GM19035 (cell line): ENCODE measurements at regions not wholly inside any gene's neighbourhood (a gene's known extent, or its start where the extent isn't known, plus 50 kb on each side); places are given as distances from the start of the nearest gene placed in this dataset.

ENCODE experiments used
- ATAC-seq: cut with Tn5 transposase; IDR thresholded peaks from one replicate; pipeline ENCODE4 v1.9.1; 2021; ENCODE audit not compliant: unreplicated experiment

GRCh38 chr11:45448561-45448960, 162.4 kb upstream of the SYT13 start:
- no peak for ATAC-seq

DNA sequence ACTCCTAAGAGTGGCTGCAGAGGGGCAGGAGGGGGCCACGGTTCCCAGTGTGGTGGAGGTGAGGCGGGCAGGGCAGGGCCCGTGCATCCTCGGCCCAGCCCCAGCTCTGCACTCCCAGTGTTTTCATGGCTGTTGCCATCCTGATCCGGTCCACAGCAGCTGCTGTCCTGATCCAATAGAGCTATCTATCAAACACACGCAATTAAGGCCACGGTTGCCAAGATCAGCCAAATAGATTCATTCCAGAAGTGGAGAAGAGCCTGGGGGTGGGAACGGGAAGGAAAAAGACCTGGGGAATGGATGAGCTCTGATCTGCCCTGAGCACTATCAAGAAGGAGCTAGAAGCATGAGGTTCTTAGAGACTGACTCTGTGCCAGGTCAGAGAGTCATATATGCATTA, 160.9 kb upstream of the SYT13 start:
- no peak for ATAC-seq

GRCh38 chr11:45446434-45446833, 160.3 kb upstream of the SYT13 start:
- ATAC-seq: no peak

- ATAC-seq: no peak
Observed at GRCh38 chr11:45444796-45445195, 158.7 kb upstream of the SYT13 start.

GRCh38 chr11:45440111-45440510, 154.0 kb upstream of the SYT13 start:
- no peak for ATAC-seq

DNA sequence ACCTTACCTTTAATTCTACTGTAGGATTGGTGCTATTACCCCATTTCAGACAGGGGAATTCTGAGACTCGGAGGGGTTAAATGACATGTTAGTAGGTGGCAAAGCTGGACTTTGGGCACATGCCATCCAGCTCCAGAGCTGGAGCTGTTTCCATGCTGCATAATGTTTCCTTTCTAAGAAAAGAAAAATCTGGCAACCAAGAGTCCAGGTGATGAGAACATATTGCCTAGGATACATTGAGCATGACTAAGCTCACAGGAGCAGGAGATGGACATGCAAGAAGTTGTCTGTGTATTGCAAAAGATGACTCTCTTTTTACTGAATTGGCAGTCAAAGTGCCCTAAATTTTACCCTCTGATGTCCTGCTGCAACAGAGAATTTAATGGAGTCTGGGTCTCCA, 150.8 kb upstream of the SYT13 start:
- ATAC-seq: no peak

GRCh38 chr11:45436118-45436517, 150.0 kb upstream of the SYT13 start:
- no peak for ATAC-seq

DNA sequence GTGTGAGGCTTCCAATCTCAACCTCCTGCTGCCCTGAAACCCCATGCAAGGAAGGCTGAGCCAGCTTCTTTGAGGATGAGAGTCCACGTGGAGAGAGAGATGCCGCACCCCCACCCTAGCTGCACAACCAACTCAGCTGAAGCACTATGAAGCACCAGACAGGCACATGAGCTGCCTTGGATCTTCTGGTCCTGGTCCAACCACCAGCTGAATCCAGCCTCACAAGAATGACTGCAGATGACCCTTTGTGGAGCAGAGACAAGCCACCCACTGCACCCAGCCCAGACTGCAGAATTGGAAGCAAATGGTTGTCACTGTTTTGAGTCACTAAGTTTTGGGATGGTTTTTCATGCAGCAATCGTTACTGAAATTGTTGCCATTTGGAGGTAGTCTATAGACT, 149.6 kb upstream of the SYT13 start:
- ATAC-seq: no peak

GRCh38 chr11:45432910-45433309, 146.8 kb upstream of the SYT13 start:
- ATAC-seq: no peak

DNA sequence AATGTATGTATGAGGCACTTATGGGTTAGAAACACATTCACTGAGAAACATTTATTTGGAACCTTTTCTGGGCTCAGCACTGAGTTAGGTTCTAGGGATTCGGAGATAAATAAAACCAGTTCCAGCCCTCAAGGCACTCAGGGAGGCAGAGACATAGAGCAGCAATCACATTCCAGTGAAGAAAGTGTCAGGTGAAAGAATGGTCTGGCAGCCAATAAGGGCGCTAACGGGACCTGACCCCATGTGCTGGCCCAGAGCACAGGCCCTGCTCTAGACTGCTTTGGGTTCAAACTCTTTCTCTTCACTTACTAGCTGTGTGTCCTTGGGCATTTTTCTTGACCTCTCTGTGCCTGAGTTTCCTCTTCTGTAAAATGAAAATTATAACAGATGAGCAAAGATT, 146.0 kb upstream of the SYT13 start:
- no peak for ATAC-seq

DNA sequence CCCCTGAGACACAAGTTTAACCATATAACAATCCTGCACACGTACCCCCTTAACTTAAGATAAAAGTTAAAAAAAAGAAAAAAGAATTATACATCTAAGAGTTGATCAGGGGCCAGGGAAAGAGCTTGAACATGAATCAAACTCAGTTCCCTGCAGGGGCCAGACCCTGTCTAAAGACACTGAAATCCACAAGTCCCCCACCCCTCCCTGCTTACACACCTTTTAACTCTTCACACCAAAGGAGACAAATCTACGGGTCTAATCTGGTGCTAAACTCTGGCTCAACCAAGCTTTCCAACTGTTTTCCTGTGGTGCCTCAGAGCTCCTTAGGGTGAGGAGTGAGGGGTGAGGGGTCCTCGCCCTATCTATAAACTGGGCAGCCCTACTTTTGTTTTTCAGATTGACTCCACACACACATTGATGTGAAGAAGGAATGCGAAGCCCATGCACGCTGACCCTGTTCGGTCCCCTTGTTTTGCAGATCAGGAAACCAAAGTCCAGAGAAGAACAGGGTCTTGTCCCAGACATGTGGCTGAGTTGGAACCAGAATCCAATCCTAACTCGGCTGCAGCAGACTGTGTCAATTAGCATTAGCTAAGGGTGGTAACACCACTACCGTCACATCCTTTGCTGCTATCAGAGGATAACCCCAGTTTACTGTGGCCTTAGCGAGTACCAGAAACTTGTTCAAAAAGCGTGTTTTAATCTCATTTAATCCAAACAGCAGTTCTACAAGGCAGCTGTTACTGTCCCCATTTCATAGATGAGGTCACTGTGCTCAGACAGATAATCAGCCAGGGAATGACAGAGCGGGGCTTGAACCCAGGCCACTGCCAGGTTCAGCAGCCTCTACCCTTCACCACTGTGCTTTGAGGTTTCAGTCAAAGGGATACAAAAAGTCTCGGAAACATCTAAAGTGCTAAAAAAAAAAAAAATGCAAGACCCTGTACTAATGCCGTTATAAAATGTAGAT, 145.2 kb upstream of the SYT13 start:
- ATAC-seq: no peak

DNA sequence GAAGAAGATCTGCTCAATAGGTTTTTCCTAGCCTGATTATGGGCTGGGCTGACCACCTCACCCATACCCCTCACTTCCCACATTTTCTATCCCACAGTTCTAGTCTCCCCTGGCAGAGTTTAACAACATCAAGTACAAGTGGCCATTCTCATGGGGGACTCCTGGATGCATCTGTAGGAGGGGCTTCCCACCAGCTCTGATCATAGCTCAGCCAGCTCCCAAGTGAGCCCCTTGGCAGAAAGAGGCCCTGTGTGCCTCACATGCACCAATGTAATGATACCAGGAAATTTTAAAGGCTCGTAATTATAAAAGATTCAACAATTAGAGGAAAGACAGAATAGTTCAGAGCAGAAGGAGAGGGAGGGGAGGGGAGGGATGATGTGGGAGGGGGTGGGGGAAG, 144.2 kb upstream of the SYT13 start:
- no peak for ATAC-seq

DNA sequence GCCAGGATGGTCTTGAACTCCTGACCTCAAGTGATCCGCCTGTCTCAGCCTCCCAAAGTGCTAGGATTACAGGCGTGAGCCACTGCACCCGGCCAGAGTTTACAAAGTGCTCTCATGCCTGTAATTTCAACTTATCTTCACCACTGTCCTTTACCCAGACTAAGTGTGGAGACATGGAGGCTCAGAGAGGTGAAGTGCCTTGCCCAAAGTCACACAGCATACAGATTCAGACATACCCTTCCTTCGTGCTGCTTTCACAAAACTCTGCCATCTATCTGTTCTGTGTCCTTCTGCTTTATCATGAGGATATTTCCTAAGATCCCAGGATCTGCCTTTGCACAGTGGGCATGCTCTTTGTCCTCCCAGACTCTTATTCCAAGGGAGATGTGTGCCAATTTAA, 143.6 kb upstream of the SYT13 start:
- ATAC-seq: no peak

- ATAC-seq: no peak
Observed at GRCh38 chr11:45428541-45429230, 142.5 kb upstream of the SYT13 start.

DNA sequence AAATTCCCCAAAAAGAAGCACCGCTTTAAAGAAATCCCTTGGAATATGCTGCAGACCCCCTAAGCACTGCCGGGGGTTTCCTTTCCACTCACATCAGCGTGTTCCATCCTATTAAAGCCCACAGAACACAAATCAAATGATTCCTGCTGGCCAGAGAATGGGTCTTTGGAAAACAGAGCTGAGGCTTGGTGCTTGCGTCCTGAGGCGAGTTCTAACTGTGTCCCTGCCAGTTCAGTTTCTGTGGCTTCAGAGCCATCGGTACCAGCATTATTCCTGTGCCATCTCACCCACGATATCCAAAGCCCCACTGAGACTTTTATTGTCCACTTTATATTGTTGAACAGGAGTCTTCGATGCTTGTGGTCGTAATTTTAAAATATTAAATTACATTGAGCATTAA, 142.0 kb upstream of the SYT13 start:
- no peak for ATAC-seq

DNA sequence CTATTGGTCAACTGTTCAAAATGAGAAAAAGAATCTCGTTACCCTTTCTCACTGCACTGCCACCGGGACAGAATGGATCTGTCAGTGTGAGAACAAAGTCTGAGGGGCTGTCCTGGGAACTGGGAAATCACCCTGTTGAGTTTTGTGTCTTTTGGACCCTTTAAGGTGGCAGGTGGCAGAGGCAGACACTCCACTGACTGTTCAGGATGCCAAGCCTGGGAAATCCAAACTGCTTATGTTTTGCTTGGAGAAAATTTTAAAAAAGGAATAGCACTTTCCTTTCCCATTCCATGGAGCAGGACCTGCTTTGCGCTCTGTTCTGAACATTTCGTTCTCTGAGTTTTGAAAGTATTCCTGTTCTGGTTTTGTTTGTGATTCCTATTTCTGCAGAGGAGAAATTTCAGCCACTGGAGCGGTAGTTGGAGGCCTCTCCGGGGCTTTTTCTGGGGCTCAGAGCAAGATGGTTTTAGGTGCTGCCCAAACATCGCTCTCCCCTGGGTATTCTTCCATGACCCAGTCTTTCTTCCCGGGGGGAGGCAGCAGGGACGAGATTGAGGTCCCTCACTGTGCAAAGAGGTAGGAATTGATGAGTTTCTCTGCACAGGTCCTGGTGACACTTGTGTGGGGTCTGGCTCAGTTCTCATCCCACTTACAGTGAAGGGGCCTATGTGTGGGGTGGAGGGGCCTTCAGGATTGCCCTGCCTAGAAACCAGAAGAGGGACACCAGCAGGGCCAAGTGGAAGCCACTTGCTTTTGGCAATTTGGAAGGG, 138.5 kb upstream of the SYT13 start:
- ATAC-seq: no peak

GRCh38 chr11:45423475-45424120, 137.5 kb upstream of the SYT13 start:
- no peak for ATAC-seq

GRCh38 chr11:45423036-45423435, 136.9 kb upstream of the SYT13 start:
- no peak for ATAC-seq

DNA sequence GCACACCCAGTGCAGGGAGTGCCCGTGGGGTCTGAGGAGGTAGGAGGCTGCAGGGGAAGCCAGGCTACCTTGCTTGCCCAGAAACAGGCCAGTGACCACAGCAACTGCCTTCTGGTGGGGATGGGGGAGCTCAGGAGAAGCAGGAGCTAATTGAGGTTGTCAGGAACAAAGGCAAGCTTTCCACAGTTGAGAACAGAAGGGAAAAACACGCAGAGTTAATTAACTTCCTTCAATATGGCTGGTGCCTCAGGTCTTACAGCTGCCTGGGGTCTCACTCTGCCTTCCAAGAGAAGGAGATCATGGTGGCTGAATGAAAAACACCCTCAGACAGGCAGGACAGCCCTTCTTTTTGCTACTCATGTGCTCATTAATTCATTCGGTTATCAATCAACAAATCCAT, 127.9 kb upstream of the SYT13 start:
- ATAC-seq: no peak

DNA sequence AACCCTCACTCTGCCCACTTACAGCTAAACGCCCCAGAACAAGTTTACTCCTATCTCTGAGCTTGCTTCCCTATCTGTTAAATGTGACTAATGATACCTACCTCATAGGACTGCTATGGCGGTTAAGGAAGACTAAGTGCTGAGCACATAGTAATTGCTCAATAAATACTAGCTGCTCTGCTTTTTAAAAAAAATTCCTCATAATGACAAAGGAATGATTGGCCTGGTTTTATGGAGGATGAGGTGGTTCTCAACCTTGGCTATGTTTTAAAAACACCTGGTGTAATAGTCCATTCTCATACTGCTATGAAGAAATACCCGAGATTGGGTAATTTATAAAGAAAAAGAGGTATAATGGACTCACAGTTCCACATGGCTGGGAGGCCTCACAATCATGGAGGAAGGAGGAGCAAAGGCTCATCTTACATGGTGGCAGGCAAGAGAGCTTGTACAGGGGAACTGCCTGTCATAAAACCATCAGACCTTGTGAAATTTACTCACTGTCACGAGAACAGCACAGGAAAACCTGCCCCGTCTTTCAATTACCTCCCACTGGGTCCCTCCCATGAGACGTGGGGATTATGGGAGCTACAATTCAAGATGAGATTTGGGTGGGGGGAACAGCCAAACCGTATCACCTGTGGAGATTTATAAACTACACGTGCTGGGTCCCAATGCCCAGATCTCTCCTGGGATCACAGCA, 127.2 kb upstream of the SYT13 start:
- ATAC-seq: no peak
